GM19438 (cell line): ENCODE measurements at regions not wholly inside any gene's neighbourhood (a gene's known extent, or its start where the extent isn't known, plus 50 kb on each side); places are given as distances from the start of the nearest gene placed in this dataset.

ENCODE experiments used
- ATAC-seq: cut with Tn5 transposase; IDR thresholded peaks from one replicate; pipeline ENCODE4 v1.9.1; 2021; ENCODE audit warnings: low read depth; ENCODE audit not compliant: unreplicated experiment

GRCh38 chr4:96742332-96743014 is 902.6 kb downstream of the PDHA2 start:
- ATAC-seq = no peak

DNA sequence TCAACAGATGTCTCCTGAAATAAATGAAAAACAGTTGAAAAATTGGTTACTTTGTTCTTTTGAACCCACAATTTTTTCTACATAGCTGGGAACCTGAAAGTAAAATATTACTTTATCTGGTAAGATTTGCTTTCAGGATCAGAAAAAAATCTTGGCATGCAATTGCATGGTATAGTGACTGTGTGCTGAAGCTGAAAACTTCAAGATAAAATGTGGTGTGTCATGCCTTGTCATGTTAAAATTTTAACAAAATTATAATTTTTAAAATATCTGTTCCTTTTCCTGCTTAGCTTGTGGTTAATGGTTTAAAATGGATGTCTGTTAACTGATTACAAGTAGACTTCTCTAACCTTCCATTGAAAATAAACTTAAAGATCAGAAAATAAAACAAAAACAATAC is 904.8 kb downstream of the PDHA2 start:
- no peak for ATAC-seq

DNA sequence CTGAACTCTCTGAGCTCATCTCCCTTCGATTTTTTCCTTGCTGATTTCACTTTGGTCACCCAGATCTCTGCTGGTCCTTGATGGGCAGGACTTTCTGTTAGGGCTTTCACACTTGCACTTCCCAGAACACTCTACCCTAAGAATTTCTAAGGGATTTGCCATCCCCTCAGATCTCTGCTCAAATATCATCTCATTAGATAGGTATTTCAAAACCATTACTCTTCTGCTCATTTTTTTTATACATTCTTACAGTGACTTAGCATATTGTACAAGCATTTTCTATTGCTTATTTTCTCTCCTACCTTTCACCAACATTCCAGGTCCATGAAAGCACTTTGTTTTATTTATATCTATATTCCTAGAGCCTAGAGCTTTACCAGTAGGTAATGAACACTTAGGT is 913.3 kb downstream of the PDHA2 start:
- ATAC-seq = no peak

- ATAC-seq = no peak
Measured at GRCh38 chr4:96755569-96756484, 915.9 kb downstream of the PDHA2 start.

DNA sequence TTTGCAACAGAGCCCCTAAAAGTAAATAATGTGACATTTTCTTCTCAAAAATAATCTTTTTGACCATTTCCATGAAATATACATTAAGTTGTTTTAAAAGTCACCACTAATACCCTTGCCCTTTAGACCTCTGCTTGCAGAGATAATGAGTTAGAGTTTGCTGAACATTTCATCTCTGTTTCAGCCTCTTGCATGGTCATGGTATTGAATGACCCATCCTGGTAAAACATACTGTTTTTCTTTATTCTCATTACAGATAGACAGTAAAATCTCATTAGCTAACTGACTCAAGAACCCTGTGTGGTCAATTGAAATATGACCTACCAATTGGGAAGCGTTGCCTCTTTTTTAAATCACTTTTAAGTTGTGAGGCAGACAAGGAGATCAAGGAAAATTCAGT is 916.7 kb downstream of the PDHA2 start:
- ATAC-seq = no peak

GRCh38 chr4:96763546-96763945 is 923.7 kb downstream of the PDHA2 start:
- ATAC-seq = no peak

- ATAC-seq = no peak
Measured at GRCh38 chr4:96766359-96766758, 926.5 kb downstream of the PDHA2 start.

- no peak for ATAC-seq
Measured at GRCh38 chr4:96767815-96768480, 928.1 kb downstream of the PDHA2 start.

DNA sequence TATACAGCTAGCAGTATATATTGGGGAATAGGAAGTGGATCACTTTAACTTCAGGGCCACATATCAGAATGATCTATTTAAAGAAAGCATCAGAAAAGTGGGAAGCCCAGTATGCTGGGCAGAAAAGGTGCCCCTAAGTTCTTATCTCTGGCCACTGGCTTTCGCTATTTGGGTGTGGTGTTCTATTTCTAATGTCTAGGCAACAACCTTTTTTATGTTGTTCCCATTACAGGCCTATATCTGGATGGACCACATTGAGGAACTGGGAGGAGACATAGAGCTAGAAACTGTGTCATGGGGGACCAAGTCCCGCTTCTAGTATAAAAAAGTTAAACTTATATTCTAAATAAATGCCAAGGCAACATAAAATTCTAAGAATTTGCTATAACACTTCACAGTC is 935.6 kb downstream of the PDHA2 start:
- ATAC-seq = no peak

DNA sequence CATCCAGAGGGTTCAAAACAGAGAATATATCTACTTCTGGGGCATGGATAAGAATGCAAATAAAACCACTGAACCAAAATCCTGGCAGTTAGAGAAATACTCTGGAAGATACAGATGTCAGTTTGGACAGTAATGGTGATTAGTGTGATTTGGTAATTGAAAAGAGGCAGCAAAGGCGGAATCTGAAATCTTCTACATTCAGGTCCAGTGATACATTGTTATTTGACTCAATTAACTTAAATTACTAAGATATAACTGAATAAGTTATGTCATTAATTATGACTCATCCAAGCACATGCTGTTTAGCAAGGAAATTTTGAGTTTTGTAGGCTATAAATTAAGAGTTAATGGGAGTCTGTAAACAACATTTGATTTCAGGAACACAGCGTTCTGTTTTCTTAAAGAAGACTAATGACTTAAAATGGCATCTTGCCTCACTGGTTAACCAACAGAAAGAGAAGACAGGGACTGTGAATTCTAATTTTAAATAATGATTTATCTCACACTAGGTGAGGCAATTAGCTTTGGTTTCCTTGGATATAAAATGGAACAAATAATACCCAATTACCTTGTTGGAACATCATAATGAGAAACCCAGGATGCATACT is 937.1 kb downstream of the PDHA2 start:
- ATAC-seq = no peak

DNA sequence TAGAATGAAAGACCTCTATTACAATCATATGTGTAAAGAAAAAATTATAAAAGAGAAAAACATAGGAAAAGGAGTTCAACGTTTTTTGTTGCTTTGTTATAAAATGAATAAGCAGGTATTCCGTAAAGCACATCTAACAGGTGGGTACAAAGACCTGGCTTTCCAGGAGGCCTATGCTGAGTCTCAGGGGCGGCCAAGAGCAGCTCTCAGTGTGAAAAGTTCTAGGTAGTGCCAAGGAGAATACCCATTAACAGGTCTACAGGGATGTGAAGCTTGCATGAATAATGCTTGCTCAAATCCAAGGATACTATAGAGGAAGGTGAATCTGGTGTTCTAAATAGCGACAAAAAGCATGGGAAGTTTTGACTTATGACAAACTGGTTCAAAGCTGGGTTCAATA is 944.4 kb downstream of the PDHA2 start:
- ATAC-seq = no peak

- ATAC-seq = no peak
Measured at GRCh38 chr4:96786306-96786705, 946.4 kb downstream of the PDHA2 start.

GRCh38 chr4:96787766-96788165 is 947.9 kb downstream of the PDHA2 start:
- ATAC-seq = no peak

DNA sequence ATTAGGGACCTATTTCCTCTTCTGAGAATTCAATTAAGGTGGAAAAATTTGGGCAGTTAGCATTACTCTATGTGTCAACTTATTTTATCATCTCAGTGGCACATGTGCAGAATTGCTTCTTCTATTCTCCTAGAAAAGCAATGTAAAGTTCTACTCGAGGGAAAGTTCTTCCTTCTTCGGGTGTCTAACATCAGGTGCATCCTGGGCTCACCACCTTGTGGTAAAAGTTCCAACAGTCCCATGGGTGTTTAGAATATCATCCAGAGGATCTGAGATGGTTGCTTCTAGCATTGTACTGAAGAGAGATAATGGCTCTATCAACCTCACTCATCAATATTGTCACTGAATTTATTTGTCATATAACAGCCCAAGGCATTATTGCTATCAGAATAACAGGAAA is 969.7 kb downstream of the PDHA2 start:
- ATAC-seq = no peak

- ATAC-seq = no peak
Measured at GRCh38 chr4:96827086-96827485, 987.2 kb downstream of the PDHA2 start.

- no peak for ATAC-seq
Measured at GRCh38 chr4:96833831-96834230, 993.9 kb downstream of the PDHA2 start.

DNA sequence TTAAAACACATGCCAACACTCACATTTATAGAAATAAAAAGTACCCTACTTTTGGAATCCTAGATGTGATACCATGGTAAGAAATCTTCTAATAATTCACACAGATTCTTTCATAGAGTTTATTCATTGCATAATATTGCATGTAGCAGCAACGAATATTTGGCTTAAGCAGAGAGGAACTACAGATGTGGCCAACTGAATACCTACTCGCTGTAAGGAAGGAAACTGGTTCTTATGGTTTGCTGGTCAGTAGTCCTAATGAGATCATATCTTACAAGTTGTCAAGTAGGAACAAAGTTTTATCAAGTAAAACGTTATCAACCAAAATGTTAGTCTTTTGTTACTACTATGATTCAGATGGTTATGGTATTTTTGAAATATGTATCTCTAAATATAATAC is 996.1 kb downstream of the PDHA2 start:
- ATAC-seq = no peak

DNA sequence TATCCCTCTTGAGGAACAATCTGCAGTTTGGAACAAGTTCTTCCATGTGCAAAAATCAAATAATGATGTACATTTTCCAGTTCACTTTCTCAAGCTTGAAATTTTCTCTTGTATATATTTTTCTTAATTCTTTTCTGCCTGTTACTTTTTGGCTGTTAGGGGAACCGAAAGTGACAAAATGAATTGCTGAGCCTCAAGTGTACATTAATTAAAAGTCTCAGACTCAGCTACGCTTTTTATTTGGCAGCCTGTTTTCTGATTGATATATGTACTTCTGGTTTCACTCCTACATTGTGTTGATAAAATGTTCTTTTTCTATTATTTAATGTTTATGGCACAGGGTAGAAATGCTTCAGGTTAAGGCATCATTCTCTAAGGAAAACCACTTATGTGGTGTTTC is 999.5 kb downstream of the PDHA2 start:
- no peak for ATAC-seq

DNA sequence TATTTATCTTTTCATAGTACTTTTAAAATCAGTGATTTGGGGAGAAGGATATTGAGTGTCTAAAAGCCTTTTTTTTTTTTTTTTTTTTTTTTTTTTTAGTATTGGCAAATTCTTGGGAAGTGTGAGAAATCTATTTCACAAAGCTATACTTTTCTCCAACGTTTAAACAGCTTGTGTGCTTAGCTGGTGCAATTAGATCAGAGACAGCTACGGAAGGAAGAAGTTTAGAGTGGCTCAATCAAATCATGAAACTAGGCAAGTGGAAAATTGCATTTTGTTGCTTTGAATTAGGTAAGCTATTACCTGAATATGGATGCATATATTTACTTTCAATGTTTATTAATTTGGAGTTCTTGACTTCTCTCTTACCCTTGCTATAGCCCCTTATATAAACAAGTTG is 1001.9 kb downstream of the PDHA2 start:
- ATAC-seq = no peak

- ATAC-seq = no peak
Measured at GRCh38 chr4:96844858-96845490, 1005.1 kb downstream of the PDHA2 start.

- ATAC-seq = no peak
Measured at GRCh38 chr4:96845819-96846218, 1005.9 kb downstream of the PDHA2 start.
